HG02763 (cell line): ENCODE measurements at regions not wholly inside any gene's neighbourhood (a gene's known extent, or its start where the extent isn't known, plus 50 kb on each side); places are given as distances from the start of the nearest gene placed in this dataset.

ENCODE experiments used
- ATAC-seq: cut with Tn5 transposase; IDR thresholded peaks from one replicate; pipeline ENCODE4 v1.9.1; 2021; ENCODE audit warnings: mild to moderate bottlenecking, moderate library complexity; ENCODE audit not compliant: unreplicated experiment

DNA sequence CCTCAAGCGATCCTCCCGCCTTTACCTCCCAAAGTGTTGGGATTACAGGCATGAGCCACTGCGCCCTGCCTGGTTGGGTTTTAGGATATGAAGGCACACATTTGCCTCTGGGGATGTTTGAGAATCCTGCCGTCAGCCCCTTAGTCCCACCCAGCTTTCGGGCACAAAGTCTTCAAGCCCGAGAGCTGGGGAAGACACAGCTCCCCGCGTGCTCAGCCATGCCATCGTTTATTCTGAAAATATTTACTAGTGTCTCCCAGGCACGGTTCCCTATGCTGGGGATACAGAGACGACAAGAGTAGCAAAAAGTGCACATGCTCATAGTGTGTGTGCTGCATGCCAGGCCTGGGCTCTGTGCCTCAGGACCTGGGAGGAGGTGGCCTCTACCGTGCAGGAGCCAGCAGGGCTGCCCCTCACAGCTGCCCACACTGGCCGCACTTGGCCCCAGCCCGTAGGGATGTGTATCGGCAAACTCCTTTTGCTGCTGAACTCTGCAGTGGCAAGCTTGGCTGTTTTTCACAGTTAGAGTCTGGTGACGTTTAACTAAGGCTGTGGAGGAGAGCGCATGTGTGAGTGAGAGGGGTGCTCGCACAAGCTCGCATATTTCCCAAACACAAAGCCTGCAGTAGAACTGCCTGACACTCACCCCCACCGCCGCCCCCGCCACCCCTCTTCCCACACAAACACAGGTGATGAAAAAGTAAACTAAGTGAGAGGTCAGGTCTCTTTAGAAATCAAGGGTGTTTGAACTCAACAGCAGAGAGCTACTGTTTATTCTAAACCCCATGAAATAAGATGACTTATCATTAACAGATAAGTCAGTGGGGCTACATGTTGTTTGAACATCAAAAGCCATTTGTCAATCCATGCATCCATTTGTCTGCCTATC, 266.4 kb downstream of the MRTFB start:
- no peak for ATAC-seq

DNA sequence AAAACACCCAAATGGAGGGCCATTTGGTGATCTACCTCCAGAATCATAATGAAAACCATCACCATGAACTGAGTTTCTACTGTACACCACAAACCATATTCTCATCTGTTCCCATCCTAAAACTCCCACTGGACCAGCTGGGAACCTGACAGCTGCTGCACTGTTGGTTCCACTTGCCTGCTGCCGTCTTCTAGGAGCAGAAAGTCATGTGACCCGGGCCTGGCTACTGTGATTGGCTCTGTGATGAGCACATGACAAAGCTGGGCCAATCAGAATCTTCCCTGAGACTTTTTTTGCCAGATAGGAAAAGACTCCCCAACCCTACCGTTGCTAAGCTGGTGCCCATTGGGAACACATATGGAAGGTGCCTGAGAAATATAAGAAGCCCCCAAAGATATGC, 264.2 kb downstream of the MRTFB start:
- ATAC-seq = no peak

DNA sequence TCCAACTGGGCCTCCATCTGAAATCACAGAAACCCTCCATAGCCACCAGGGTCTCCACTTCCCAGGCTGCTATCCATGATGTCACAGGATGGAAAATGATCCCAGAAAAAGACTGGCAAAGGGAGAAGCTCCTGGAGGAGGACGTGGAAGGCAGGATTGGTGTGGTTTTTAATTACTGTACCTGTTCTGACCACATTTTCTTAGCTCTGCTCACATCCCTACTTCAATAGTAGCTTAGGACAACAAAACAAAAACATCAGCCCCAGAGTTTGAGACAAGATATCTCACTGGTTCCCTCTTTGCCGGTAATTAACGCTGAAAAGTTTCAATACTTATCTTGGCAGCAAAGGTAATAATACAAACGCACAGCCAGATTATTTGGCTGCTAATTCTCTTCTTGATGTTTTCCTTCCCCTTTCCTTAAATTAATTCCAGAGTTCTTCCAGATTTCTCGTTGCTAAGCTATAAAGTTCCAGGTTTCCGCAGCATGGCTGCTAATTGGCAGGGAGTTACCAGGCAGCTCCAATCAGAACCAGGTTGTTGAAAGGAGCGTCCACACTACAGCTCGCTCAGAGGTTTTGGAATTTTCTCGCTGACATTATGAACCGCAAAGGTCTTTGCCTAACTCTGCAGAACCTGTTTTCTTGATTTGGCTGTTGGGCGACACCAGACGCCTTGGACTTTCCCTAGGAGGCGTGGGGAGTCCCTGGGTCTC, 263.4 kb downstream of the MRTFB start:
- no peak for ATAC-seq

DNA sequence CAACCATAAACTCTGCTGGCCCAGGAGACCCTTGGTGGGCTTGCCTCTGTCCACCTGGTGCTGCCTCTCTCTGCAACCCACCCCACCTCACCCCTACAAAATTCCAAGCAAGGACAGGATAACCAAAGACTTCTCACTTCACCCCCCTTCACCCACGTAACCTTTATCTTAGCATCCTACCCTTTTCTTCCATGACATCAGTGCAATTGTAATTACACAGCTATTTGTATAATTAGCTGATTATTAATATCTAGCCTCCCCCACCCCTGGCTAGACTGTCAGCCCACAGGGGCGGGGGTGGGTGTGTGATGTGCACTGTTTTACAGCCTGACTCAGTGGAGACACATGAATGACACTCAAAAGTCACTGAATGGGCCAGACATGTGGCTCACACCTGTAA, 262.2 kb downstream of the MRTFB start:
- ATAC-seq = no peak

DNA sequence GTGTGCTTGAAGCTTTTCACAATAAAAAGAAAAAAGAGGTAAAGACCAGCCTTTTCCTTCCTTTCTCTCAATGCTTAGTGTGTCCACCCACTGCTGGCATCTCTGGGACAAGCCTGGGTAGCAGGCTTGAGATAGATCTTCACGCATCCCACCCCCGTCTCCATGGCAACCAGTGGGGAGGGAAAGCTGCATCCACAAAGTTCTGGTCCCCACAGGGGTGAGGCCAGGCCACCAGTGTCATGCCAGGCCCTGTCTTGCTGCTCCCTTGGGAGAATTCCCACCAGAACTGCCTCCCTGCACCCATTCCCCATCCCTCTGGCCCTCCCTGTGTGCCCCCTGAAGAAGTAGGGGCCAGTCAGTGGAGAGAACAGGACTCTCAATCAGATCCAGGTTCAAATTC, 259.9 kb downstream of the MRTFB start:
- no peak for ATAC-seq

DNA sequence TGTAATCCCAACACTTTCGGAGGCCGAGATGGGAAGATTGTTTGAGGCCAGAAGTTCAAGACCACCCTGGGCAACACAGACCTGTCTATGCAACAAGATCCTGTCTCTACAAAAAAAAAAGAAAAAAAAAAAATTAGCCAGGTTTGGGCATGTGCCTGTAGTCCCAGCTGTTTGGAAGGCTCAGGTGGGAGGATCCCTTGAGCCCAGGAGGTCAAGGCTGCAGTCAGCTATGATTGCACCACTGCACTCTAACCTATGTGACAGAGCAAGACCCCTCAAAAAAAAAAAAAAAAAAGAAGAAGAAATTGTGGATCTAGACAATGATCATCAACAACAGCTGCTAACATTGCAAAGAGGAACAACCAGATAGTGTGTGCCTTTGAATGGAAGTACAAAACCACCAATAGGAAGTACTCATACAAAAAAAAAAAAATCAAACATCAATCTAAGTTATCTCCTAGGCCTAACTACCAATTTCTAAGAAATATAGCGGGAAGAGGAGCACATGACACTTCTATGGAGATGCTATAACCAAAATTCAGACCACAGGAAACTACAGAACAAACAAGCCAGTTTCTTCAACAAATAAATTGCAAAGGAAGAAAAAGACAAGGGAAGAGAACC, 258.7 kb downstream of the MRTFB start:
- no peak for ATAC-seq

DNA sequence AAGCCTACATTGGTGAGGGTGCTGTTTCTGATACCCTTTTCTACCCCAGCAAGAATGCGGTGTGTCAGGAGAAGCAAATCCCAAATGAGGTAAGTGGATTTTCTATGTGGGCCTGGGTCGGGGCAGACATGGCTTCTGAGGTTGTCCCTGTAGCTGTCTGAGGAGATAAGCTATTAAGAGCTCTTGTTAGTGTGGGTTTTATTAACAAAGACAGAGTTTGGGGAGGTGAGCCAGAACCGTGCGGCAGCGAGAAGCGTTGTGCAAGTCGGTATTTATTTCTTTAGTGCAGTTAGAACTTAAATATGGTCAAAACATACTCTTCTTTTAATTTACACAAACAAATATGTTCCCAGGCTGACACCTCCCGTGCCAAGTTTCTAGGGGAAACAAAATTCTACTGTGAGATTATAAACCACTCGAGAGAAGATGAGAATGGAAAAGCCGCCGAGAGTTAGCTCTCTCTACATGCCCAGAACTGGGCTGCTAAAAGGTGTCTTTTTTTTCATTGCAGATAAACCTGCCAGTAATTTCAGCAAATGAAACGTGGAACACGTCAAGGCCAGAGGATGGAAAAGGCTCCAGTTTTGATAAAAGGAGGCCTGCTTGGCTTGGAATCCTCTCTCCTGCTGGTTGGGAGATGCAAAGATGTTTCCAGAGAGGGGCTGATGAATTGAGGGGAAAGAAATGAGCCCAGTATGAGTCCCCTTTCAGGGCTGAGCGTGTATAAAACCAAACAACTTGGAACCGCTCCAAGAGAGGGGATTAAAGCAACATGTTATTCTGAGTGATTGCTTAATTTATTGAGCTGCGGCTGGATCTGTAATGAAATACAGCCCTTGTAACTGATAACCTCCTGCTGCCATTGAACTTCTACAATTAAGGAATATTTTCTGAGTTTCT, 254.6 kb downstream of the MRTFB start:
- no peak for ATAC-seq

DNA sequence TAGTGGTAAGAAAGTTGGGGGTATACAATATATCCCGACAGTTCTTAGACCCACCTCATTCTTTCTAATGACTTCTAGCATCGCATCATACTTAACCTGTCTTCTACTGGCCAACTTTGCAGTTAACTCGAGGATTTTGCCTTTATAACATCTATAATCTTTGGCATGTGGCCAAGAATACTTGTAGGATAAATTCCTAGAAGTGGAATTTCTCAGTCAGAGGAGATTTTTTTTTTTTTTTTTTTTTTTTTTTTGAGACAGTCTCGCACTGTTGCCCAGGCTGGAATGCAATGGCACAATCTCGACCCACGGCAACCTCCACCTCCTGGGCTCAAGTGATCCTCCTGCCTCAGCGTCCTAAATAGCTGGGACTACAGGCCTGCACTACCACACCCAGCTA, 253.5 kb downstream of the MRTFB start:
- no peak for ATAC-seq

DNA sequence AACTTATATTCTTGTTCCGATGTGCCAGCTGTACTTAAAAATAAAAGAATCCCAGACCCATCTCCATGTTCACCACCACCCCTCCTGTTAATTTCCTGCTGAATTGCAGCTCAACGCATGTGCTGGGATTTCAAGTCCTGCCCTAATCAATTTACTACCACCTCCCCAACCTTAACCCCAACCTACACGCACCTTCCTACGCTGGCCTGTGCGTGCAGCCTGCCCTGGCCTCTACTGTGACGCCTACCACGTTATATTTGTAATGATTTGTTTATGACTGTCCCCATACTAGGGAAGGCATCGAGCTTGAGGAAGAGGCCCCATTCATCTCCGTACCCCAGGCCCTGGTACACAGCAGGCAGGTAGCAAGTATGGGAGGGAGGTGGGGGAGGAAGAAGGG, 251.1 kb downstream of the MRTFB start:
- ATAC-seq = no peak

DNA sequence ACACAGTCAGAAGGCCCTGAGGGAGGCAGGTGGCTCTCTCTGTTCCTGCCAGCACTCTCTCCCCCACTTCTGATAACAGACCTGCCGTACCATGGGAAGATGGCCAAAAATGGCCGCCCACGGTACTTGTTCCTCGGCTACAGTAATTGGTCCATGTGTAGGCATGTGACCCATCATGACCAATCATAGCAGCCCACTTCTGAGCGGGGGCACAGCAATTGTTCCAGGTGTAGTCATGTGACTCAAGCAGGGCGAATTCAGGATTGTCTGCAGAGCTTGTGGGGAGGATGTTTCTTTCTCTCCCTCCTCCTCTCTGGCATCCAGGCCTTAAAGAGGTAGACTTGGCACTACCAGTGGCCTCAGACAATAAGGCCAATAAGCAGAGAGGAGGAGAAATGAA, 250.4 kb downstream of the MRTFB start:
- no peak for ATAC-seq

DNA sequence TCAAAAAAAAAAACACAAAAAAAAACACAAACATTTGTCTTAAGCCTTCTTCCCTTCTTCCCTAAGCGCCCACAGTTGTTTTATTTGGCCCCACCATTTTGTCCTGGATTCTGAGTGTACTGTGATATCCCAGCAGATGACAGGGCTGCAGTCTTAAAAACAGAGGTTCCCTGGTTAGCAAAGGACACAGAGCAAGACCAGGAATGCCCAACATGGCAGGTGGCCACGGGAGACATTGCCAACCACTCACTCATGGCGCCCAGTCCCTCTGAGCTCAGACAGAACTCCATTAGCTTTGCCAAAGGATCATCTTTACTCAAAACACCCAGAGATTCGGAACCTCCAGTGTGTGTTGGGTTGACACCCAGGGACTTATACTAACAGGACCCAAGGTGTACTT, 249.3 kb downstream of the MRTFB start:
- no peak for ATAC-seq
